ENCODE measurements at regions not wholly inside any gene's neighbourhood (a gene's known extent, or its start where the extent isn't known, plus 50 kb on each side); places are given as distances from the start of the nearest gene placed in this dataset.
A peak's percentile ranks its signal among the peaks of the same experiment; 100 is the strongest.

GRCh38 chr2:167361426-167361825, 473.1 kb downstream of the XIRP2 start:
- no peak for DNase-seq (ENCODE audit: low read depth)
- TF ChIP-seq CTCF (conservative IDR thresholded peaks at IDR 0.05; ENCODE audit: low read depth, low read length), result no peak
- no peak overlapping the region for H3K4me3 ChIP-seq (ENCODE audit: low read depth, low read length)

- TF ChIP-seq CTCF (conservative IDR thresholded peaks at IDR 0.05; ENCODE audit: low read depth, low read length), result no peak
- H3K4me3 ChIP-seq (ENCODE audit: low read depth, low read length), result no peak overlapping the region
- peak; percentile 83 for DNase-seq (ENCODE audit: low read depth)
Measured at GRCh38 chr2:167355821-167356220, 467.5 kb downstream of the XIRP2 start.

GRCh38 chr2:167353605-167354280, 465.5 kb downstream of the XIRP2 start:
- DNase-seq (ENCODE audit: low read depth), result no peak
- no peak overlapping the region for H3K4me3 ChIP-seq (ENCODE audit: low read depth, low read length)
- TF ChIP-seq CTCF (conservative IDR thresholded peaks at IDR 0.05; ENCODE audit: low read depth, low read length), result no peak

GRCh38 chr2:167345559-167345958, 457.3 kb downstream of the XIRP2 start:
- DNase-seq (ENCODE audit: low read depth), result no peak
- H3K4me3 ChIP-seq (ENCODE audit: low read depth, low read length), result no peak overlapping the region
- TF ChIP-seq CTCF (conservative IDR thresholded peaks at IDR 0.05; ENCODE audit: low read depth, low read length), result no peak

- peak; percentile 55 for DNase-seq (ENCODE audit: low read depth)
- no peak overlapping the region for H3K4me3 ChIP-seq (ENCODE audit: low read depth, low read length)
- TF ChIP-seq CTCF (conservative IDR thresholded peaks at IDR 0.05; ENCODE audit: low read depth, low read length), result peak; percentile 54
Measured at GRCh38 chr2:167342769-167343168, 454.5 kb downstream of the XIRP2 start.

- H3K4me3 ChIP-seq (ENCODE audit: low read depth, low read length), result no peak overlapping the region
- DNase-seq (ENCODE audit: low read depth), result no peak
- no peak for TF ChIP-seq CTCF (conservative IDR thresholded peaks at IDR 0.05; ENCODE audit: low read depth, low read length)
Measured at GRCh38 chr2:167340322-167340721, 452.0 kb downstream of the XIRP2 start.

- no peak for TF ChIP-seq CTCF (conservative IDR thresholded peaks at IDR 0.05; ENCODE audit: low read depth, low read length)
- no peak overlapping the region for H3K4me3 ChIP-seq (ENCODE audit: low read depth, low read length)
- DNase-seq (ENCODE audit: low read depth), result no peak
Measured at GRCh38 chr2:167336213-167336612, 447.9 kb downstream of the XIRP2 start.
